ENCODE measurements at regions not wholly inside any gene's neighbourhood (a gene's known extent, or its start where the extent isn't known, plus 50 kb on each side); places are given as distances from the start of the nearest gene placed in this dataset.
"Not testable (repeated sequence)": the region's sequence is repeated elsewhere in the genome, so short reads cannot be mapped to it uniquely, and the experiment has no call there.

DNA sequence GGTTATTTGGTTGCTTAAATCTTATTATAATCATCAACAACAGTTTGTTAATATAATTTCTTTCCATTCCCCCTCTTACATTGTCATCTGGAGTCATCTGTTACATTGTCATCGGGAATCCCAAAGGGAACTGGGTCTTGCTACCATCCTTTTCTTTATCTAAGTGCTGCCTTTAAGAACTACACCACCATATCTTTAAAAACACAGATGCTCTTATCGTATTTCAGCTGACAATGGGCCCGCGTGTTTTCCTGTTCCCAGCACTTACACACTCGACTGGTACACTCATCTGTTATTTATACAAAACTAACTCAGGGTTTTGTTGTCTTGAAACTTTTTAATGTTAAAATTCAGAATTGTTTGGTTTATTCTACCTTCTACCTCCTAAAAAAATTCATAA, 256.2 kb upstream of the MGMT start:
- Mint-ChIP-seq H3K9me3 (peaks cover 2% of the 10 kb centered on the region), H3K36me3 (ENCODE audit: low read depth) (no peaks in the 10 kb centered on the region), H3K27ac (ENCODE audit: unreplicated experiment) (no peak overlapping the region), H3K4me3 (no peak overlapping the region), H3K27me3 (ENCODE audit: low read depth) (no peaks in the 10 kb centered on the region), H3K4me1 (no peaks in the 10 kb centered on the region)
- DNase-seq (ENCODE audit: low read depth, low spot score): no peak
- TF ChIP-seq CTCF (conservative IDR thresholded peaks at IDR 0.05): no peak

GRCh38 chr10:129213256-129213655, 253.8 kb upstream of the MGMT start:
- TF ChIP-seq CTCF (conservative IDR thresholded peaks at IDR 0.05): no peak
- Mint-ChIP-seq H3K4me3 (no peak overlapping the region), H3K27ac (ENCODE audit: unreplicated experiment) (no peak overlapping the region), H3K4me1 (no peaks in the 10 kb centered on the region), H3K9me3 (peaks cover 2% of the 10 kb centered on the region), H3K27me3 (ENCODE audit: low read depth) (no peaks in the 10 kb centered on the region), H3K36me3 (ENCODE audit: low read depth) (no peaks in the 10 kb centered on the region)
- DNase-seq (ENCODE audit: low read depth, low spot score): no peak

DNA sequence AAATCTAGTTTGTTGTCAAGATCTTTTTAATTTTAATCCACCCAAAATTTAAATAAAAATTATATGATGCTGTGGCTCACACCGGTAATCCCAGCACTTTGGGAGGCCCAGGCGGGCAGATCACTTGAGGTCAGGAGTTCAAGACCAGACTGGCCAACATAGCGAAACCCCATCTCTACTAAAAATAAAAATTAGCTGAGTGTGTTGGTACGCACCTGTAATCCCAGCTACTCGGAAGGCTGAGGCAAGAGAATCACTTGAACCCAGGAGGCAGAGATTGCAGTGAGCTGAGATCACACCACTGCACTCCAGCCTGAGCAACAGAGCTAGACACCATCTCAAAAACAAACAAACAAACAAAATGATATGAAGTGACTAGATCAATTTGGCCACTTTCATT, 253.0 kb upstream of the MGMT start:
- H3K27me3 Mint-ChIP-seq (ENCODE audit: low read depth): not testable (repeated sequence)

GRCh38 chr10:129219364-129219763, 247.7 kb upstream of the MGMT start:
- no peak for TF ChIP-seq CTCF (conservative IDR thresholded peaks at IDR 0.05)
- H3K9me3 Mint-ChIP-seq: peaks cover 4% of the 10 kb centered on the region
- DNase-seq (ENCODE audit: low read depth, low spot score): no peak
- peaks cover 6% of the 10 kb centered on the region for H3K27me3 Mint-ChIP-seq (ENCODE audit: low read depth)
- no peaks in the 10 kb centered on the region for H3K4me1 Mint-ChIP-seq
- H3K36me3 Mint-ChIP-seq (ENCODE audit: low read depth): no peaks in the 10 kb centered on the region
- no peak overlapping the region for H3K4me3 Mint-ChIP-seq
- H3K27ac Mint-ChIP-seq (ENCODE audit: unreplicated experiment): no peak overlapping the region

More for the DNA sequence above, 253.0 kb upstream of the MGMT start:
- not testable (repeated sequence) for H3K36me3 Mint-ChIP-seq (ENCODE audit: low read depth); H3K9me3 Mint-ChIP-seq; DNase-seq (ENCODE audit: low read depth, low spot score); H3K27ac Mint-ChIP-seq (ENCODE audit: unreplicated experiment); H3K4me3 Mint-ChIP-seq; H3K4me1 Mint-ChIP-seq

GRCh38 chr10:129222436-129222835, 244.6 kb upstream of the MGMT start:
- no peak overlapping the region for H3K27ac Mint-ChIP-seq (ENCODE audit: unreplicated experiment)
- no peak overlapping the region for H3K4me3 Mint-ChIP-seq
- H3K9me3 Mint-ChIP-seq: peaks cover 2% of the 10 kb centered on the region
- no peaks in the 10 kb centered on the region for H3K4me1 Mint-ChIP-seq
- TF ChIP-seq CTCF (conservative IDR thresholded peaks at IDR 0.05): no peak
- no peak for DNase-seq (ENCODE audit: low read depth, low spot score)
- H3K27me3 Mint-ChIP-seq (ENCODE audit: low read depth): peaks cover 6% of the 10 kb centered on the region
- no peaks in the 10 kb centered on the region for H3K36me3 Mint-ChIP-seq (ENCODE audit: low read depth)

DNA sequence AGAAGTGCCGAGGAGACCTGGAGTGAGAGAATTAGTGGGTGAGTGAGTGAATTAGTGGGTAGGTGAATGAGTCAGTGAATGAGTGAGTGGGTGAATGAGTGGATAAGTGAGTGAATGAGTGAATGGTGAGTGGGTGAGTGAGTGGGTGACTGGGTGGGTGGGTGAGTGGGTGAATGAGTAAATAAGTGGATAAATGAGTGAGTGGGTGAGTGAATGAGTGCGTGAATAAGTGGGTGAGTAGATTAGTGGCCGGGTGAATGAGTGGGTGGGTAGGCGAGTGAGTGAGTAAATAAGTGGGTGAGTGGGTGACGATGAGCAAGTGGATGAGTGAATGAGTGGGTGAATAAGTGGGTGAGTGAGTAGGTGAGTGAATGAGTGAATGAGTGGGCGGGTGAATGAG, 243.7 kb upstream of the MGMT start:
- Mint-ChIP-seq H3K27ac (ENCODE audit: unreplicated experiment) (no peak overlapping the region), H3K9me3 (peaks cover 2% of the 10 kb centered on the region), H3K4me3 (no peak overlapping the region), H3K36me3 (ENCODE audit: low read depth) (no peaks in the 10 kb centered on the region), H3K27me3 (ENCODE audit: low read depth) (peaks cover 6% of the 10 kb centered on the region), H3K4me1 (no peaks in the 10 kb centered on the region)
- no peak for DNase-seq (ENCODE audit: low read depth, low spot score)
- TF ChIP-seq CTCF (conservative IDR thresholded peaks at IDR 0.05): no peak

All from neural crest cell (in vitro differentiated cells).